ENCODE measurements at regions not wholly inside any gene's neighbourhood (a gene's known extent, or its start where the extent isn't known, plus 50 kb on each side); places are given as distances from the start of the nearest gene placed in this dataset.
"Not testable (repeated sequence)": the region's sequence is repeated elsewhere in the genome, so short reads cannot be mapped to it uniquely, and the experiment has no call there.

GRCh38 chr1:245102149-245102548 is 52.6 kb upstream of the KIF26B start:
- not testable (repeated sequence) for DNase-seq

- no peak for DNase-seq
Observed at GRCh38 chr1:245099401-245099800, 55.4 kb upstream of the KIF26B start.

- DNase-seq, result no peak
Observed at GRCh38 chr1:245098924-245099323, 55.9 kb upstream of the KIF26B start.

GRCh38 chr1:245096311-245097066 is 58.3 kb upstream of the KIF26B start:
- DNase-seq, result no peak

GRCh38 chr1:245095903-245096302 is 58.9 kb upstream of the KIF26B start:
- no peak for DNase-seq

- no peak for DNase-seq
Observed at GRCh38 chr1:245094954-245095353, 59.8 kb upstream of the KIF26B start.

- no peak for DNase-seq
Observed at GRCh38 chr1:245094092-245094491, 60.7 kb upstream of the KIF26B start.

GRCh38 chr1:245092638-245092976 is 62.2 kb upstream of the KIF26B start:
- DNase-seq, result no peak

- DNase-seq, result no peak
Observed at GRCh38 chr1:245091818-245092637, 62.8 kb upstream of the KIF26B start.

GRCh38 chr1:245091171-245091621 is 63.6 kb upstream of the KIF26B start:
- DNase-seq, result no peak

- no peak for DNase-seq
Observed at GRCh38 chr1:245090491-245091090, 64.2 kb upstream of the KIF26B start.

GRCh38 chr1:245087723-245088122 is 67.1 kb upstream of the KIF26B start:
- no peak for DNase-seq

GRCh38 chr1:245086389-245086969 is 68.3 kb upstream of the KIF26B start:
- DNase-seq, result no peak

- no peak for DNase-seq
Observed at GRCh38 chr1:245085508-245086095, 69.2 kb upstream of the KIF26B start.

GRCh38 chr1:245084551-245084950 is 70.2 kb upstream of the KIF26B start:
- DNase-seq, result no peak

- DNase-seq, result no peak
Observed at GRCh38 chr1:245079021-245079609, 75.7 kb upstream of the KIF26B start.

GRCh38 chr1:245074898-245075297 is 79.9 kb upstream of the KIF26B start:
- no peak for DNase-seq

GRCh38 chr1:245074232-245074747 is 80.5 kb upstream of the KIF26B start:
- no peak for DNase-seq

GRCh38 chr1:245070836-245071615 is 83.8 kb upstream of the KIF26B start:
- DNase-seq, result no peak

GRCh38 chr1:245067257-245067656 is 87.5 kb upstream of the KIF26B start:
- no peak for DNase-seq

- DNase-seq, result no peak
Observed at GRCh38 chr1:245062741-245063305, 92.0 kb upstream of the KIF26B start.
